Activated T-cell treated with anti-CD3 and anti-CD28 coated beads, Interleukin-2, amount 50 U/mL, for 72 hours (primary cell): ENCODE measurements at regions not wholly inside any gene's neighbourhood (a gene's known extent, or its start where the extent isn't known, plus 50 kb on each side); places are given as distances from the start of the nearest gene placed in this dataset.

Experiments used
- ATAC-seq, 2 donors: fragments of 150-1000 bp; cut with Tn5 transposase; replicated peaks in 1 of 2; 2 replicates each; pipeline ENCODE4 v1.10.0; 2021; ENCODE audit warnings: moderate library complexity in 2 of 2, mild to moderate bottlenecking in 1 of 2
- DNase-seq, 2 donors: peaks; one replicate each; pipeline ENCODE4 v3.0.0; 2021 to 2022; ENCODE audit warnings: mixed read lengths in 1 of 2
- H3K27ac Mint-ChIP-seq: one replicate; pipeline ENCODE4 v1.8.0; 2022; ENCODE audit warnings: mild to moderate bottlenecking, moderate library complexity, mixed read lengths
- H3K27me3 Mint-ChIP-seq: one replicate; pipeline ENCODE4 v1.8.0; 2022; ENCODE audit warnings: low read depth, mixed read lengths
- H3K36me3 Mint-ChIP-seq, 2 donors: one replicate each; pipeline ENCODE4 v1.8.0; 2022; ENCODE audit warnings: mixed read lengths in 2 of 2, mild to moderate bottlenecking in 1 of 2; ENCODE audit not compliant: insufficient read depth in 2 of 2
- H3K4me1 Mint-ChIP-seq: one replicate; pipeline ENCODE4 v1.8.0; 2022; ENCODE audit warnings: low read depth, mixed read lengths
- H3K4me3 Mint-ChIP-seq, 2 donors: one replicate each; pipeline ENCODE4 v1.8.0; 2022; ENCODE audit warnings: mild to moderate bottlenecking in 2 of 2, mixed read lengths in 2 of 2, moderate library complexity in 2 of 2
- H3K9me3 Mint-ChIP-seq, 2 donors: one replicate each; pipeline ENCODE4 v1.8.0; 2022; ENCODE audit warnings: mixed read lengths in 2 of 2

- H3K4me1 Mint-ChIP-seq, result no peaks in the 10 kb centered on the region
- no peaks in the 10 kb centered on the region for H3K9me3 Mint-ChIP-seq
- H3K27me3 Mint-ChIP-seq, result peaks cover 9% of the 10 kb centered on the region
These were observed 200.5 kb upstream of the CNR1 start for GRCh38 chr6:88366672-88367071.

GRCh38 chr6:88365656-88366055 lies 199.5 kb upstream of the CNR1 start:
- H3K27me3 Mint-ChIP-seq, result peaks cover 13% of the 10 kb centered on the region
- no peak for DNase-seq
- no peak overlapping the region for H3K4me3 Mint-ChIP-seq
- no peak overlapping the region for H3K27ac Mint-ChIP-seq
- H3K36me3 Mint-ChIP-seq, result no peaks in the 10 kb centered on the region
- H3K9me3 Mint-ChIP-seq, result peaks cover 0 to 2% of the 10 kb centered on the region in 2 donors
- ATAC-seq, result no peak
- H3K4me1 Mint-ChIP-seq, result no peaks in the 10 kb centered on the region

More at GRCh38 chr6:88366672-88367071, 200.5 kb upstream of the CNR1 start:
- Mint-ChIP-seq H3K36me3 (no peaks in the 10 kb centered on the region), H3K4me3 (no peak overlapping the region), H3K27ac (no peak overlapping the region)
- ATAC-seq (no peak), DNase-seq (no peak)

GRCh38 chr6:88365230-88365629 lies 199.1 kb upstream of the CNR1 start:
- peaks cover 0 to 2% of the 10 kb centered on the region in 2 donors for H3K9me3 Mint-ChIP-seq
- DNase-seq, result no peak
- peaks cover 17% of the 10 kb centered on the region for H3K27me3 Mint-ChIP-seq
- H3K36me3 Mint-ChIP-seq, result no peaks in the 10 kb centered on the region
- H3K27ac Mint-ChIP-seq, result no peak overlapping the region
- ATAC-seq, result no peak
- no peaks in the 10 kb centered on the region for H3K4me1 Mint-ChIP-seq
- H3K4me3 Mint-ChIP-seq, result no peak overlapping the region

- no peak overlapping the region for H3K27ac Mint-ChIP-seq
- H3K36me3 Mint-ChIP-seq, result no peaks in the 10 kb centered on the region
- H3K9me3 Mint-ChIP-seq, result peaks cover 0 to 2% of the 10 kb centered on the region in 2 donors
- peaks cover 17% of the 10 kb centered on the region for H3K27me3 Mint-ChIP-seq
- ATAC-seq (no peak), DNase-seq (no peak)
- no peak overlapping the region for H3K4me3 Mint-ChIP-seq
- no peaks in the 10 kb centered on the region for H3K4me1 Mint-ChIP-seq
These were observed 195.6 kb upstream of the CNR1 start for GRCh38 chr6:88361754-88362153.

GRCh38 chr6:88361298-88361697 lies 195.2 kb upstream of the CNR1 start:
- peaks cover 0 to 2% of the 10 kb centered on the region in 2 donors for H3K9me3 Mint-ChIP-seq
- DNase-seq (no peak), ATAC-seq (no peak)
- H3K27ac Mint-ChIP-seq, result no peak overlapping the region
- H3K27me3 Mint-ChIP-seq, result peaks cover 17% of the 10 kb centered on the region
- H3K36me3 Mint-ChIP-seq, result no peaks in the 10 kb centered on the region
- no peaks in the 10 kb centered on the region for H3K4me1 Mint-ChIP-seq
- H3K4me3 Mint-ChIP-seq, result no peak overlapping the region

- Mint-ChIP-seq H3K27ac (no peak overlapping the region), H3K4me1 (no peaks in the 10 kb centered on the region), H3K4me3 (no peak overlapping the region), H3K9me3 (peaks cover 0 to 2% of the 10 kb centered on the region in 2 donors), H3K27me3 (peaks cover 17% of the 10 kb centered on the region), H3K36me3 (no peaks in the 10 kb centered on the region)
- ATAC-seq (no peak), DNase-seq (no peak)
These were observed 194.2 kb upstream of the CNR1 start for GRCh38 chr6:88360203-88360797.

GRCh38 chr6:88359530-88360202 lies 193.5 kb upstream of the CNR1 start:
- Mint-ChIP-seq H3K27ac (no peak overlapping the region), H3K4me1 (no peaks in the 10 kb centered on the region)

GRCh38 chr6:88358846-88359245 lies 192.7 kb upstream of the CNR1 start:
- peaks cover 17% of the 10 kb centered on the region for H3K27me3 Mint-ChIP-seq
- no peaks in the 10 kb centered on the region for H3K36me3 Mint-ChIP-seq
- DNase-seq (no peak), ATAC-seq (no peak)
- no peaks in the 10 kb centered on the region for H3K4me1 Mint-ChIP-seq
- peaks cover 2% of the 10 kb centered on the region in 2 donors for H3K9me3 Mint-ChIP-seq
- H3K4me3 Mint-ChIP-seq, result no peak overlapping the region
- H3K27ac Mint-ChIP-seq, result no peak overlapping the region

More at GRCh38 chr6:88359530-88360202, 193.5 kb upstream of the CNR1 start:
- no peak for ATAC-seq
- H3K27me3 Mint-ChIP-seq, result peaks cover 17% of the 10 kb centered on the region
- H3K4me3 Mint-ChIP-seq, result no peak overlapping the region
- no peaks in the 10 kb centered on the region for H3K36me3 Mint-ChIP-seq
- no peak for DNase-seq
- H3K9me3 Mint-ChIP-seq, result peaks cover 0 to 2% of the 10 kb centered on the region in 2 donors

- no peaks in the 10 kb centered on the region for H3K4me1 Mint-ChIP-seq
- no peak for ATAC-seq
- H3K36me3 Mint-ChIP-seq, result no peaks in the 10 kb centered on the region
- no peaks in the 10 kb centered on the region for H3K27me3 Mint-ChIP-seq
- DNase-seq, result no peak
- no peak overlapping the region for H3K27ac Mint-ChIP-seq
- H3K9me3 Mint-ChIP-seq, result peaks cover 2% of the 10 kb centered on the region in 2 donors
- H3K4me3 Mint-ChIP-seq, result no peak overlapping the region
These were observed 183.4 kb upstream of the CNR1 start for GRCh38 chr6:88349511-88349910.

GRCh38 chr6:88342336-88342735 lies 176.2 kb upstream of the CNR1 start:
- Mint-ChIP-seq H3K36me3 (no peaks in the 10 kb centered on the region), H3K27ac (no peak overlapping the region), H3K9me3 (no peaks in the 10 kb centered on the region), H3K27me3 (no peaks in the 10 kb centered on the region), H3K4me1 (no peaks in the 10 kb centered on the region), H3K4me3 (no peak overlapping the region)
- DNase-seq (no peak), ATAC-seq (no peak)

GRCh38 chr6:88339761-88340160 lies 173.6 kb upstream of the CNR1 start:
- Mint-ChIP-seq H3K27me3 (no peaks in the 10 kb centered on the region), H3K9me3 (peaks cover 0 to 5% of the 10 kb centered on the region in 2 donors), H3K36me3 (no peaks in the 10 kb centered on the region), H3K27ac (no peak overlapping the region), H3K4me3 (no peak overlapping the region), H3K4me1 (no peaks in the 10 kb centered on the region)
- ATAC-seq, result no peak
- no peak for DNase-seq

GRCh38 chr6:88321306-88321705 lies 155.2 kb upstream of the CNR1 start:
- ATAC-seq (no peak), DNase-seq (no peak)
- no peaks in the 10 kb centered on the region for H3K36me3 Mint-ChIP-seq
- no peak overlapping the region for H3K27ac Mint-ChIP-seq
- peaks cover 0 to 1% of the 10 kb centered on the region in 2 donors for H3K9me3 Mint-ChIP-seq
- H3K4me1 Mint-ChIP-seq, result no peaks in the 10 kb centered on the region
- no peak overlapping the region for H3K4me3 Mint-ChIP-seq
- peaks cover 5% of the 10 kb centered on the region for H3K27me3 Mint-ChIP-seq

- H3K9me3 Mint-ChIP-seq, result no peaks in the 10 kb centered on the region
- no peaks in the 10 kb centered on the region for H3K4me1 Mint-ChIP-seq
- ATAC-seq (no peak), DNase-seq (no peak)
- H3K36me3 Mint-ChIP-seq, result no peaks in the 10 kb centered on the region
- no peak overlapping the region for H3K27ac Mint-ChIP-seq
- no peak overlapping the region for H3K4me3 Mint-ChIP-seq
- no peaks in the 10 kb centered on the region for H3K27me3 Mint-ChIP-seq
These were observed 145.4 kb upstream of the CNR1 start for GRCh38 chr6:88311561-88311960.

GRCh38 chr6:88304520-88304919 lies 138.4 kb upstream of the CNR1 start:
- no peaks in the 10 kb centered on the region for H3K36me3 Mint-ChIP-seq
- no peaks in the 10 kb centered on the region for H3K4me1 Mint-ChIP-seq
- H3K9me3 Mint-ChIP-seq, result no peaks in the 10 kb centered on the region
- ATAC-seq, result no peak
- no peak for DNase-seq
- H3K27me3 Mint-ChIP-seq, result peaks cover 5% of the 10 kb centered on the region
- H3K4me3 Mint-ChIP-seq, result no peak overlapping the region
- no peak overlapping the region for H3K27ac Mint-ChIP-seq
